ENCODE measurements at regions not wholly inside any gene's neighbourhood (a gene's known extent, or its start where the extent isn't known, plus 50 kb on each side); places are given as distances from the start of the nearest gene placed in this dataset.

- DNase-seq = no peak
Measured at GRCh38 chr16:9383281-9383680, 291.8 kb downstream of the HAPSTR1 start.

- DNase-seq = no peak
Measured at GRCh38 chr16:9384141-9384540, 292.7 kb downstream of the HAPSTR1 start.

- DNase-seq = no peak
Measured at GRCh38 chr16:9389543-9390207, 298.2 kb downstream of the HAPSTR1 start.

- DNase-seq = no peak
Measured at GRCh38 chr16:9392956-9393355, 301.5 kb downstream of the HAPSTR1 start.

- DNase-seq = no peak
Measured at GRCh38 chr16:9393591-9393990, 302.1 kb downstream of the HAPSTR1 start.

GRCh38 chr16:9395958-9396359 is 304.5 kb downstream of the HAPSTR1 start:
- DNase-seq = no peak

- no peak for DNase-seq
Measured at GRCh38 chr16:9399573-9399972, 308.1 kb downstream of the HAPSTR1 start.

GRCh38 chr16:9401173-9401572 is 309.7 kb downstream of the HAPSTR1 start:
- no peak for DNase-seq

- no peak for DNase-seq
Measured at GRCh38 chr16:9402293-9402860, 310.9 kb downstream of the HAPSTR1 start.

- no peak for DNase-seq
Measured at GRCh38 chr16:9404811-9405210, 313.4 kb downstream of the HAPSTR1 start.

GRCh38 chr16:9406038-9406712 is 314.7 kb downstream of the HAPSTR1 start:
- no peak for DNase-seq

GRCh38 chr16:9407206-9407758 is 315.8 kb downstream of the HAPSTR1 start:
- no peak for DNase-seq

- peak; percentile 65 for DNase-seq
Measured at GRCh38 chr16:9408297-9408878, 316.9 kb downstream of the HAPSTR1 start.

GRCh38 chr16:9409560-9410493 is 318.4 kb downstream of the HAPSTR1 start:
- DNase-seq = no peak

GRCh38 chr16:9411426-9411825 is 320.0 kb downstream of the HAPSTR1 start:
- no peak for DNase-seq

GRCh38 chr16:9412031-9412914 is 320.8 kb downstream of the HAPSTR1 start:
- DNase-seq = no peak

- DNase-seq = no peak
Measured at GRCh38 chr16:9412915-9413264, 321.4 kb downstream of the HAPSTR1 start.

- DNase-seq = no peak
Measured at GRCh38 chr16:9415545-9415944, 324.1 kb downstream of the HAPSTR1 start.

GRCh38 chr16:9417898-9418297 is 326.5 kb downstream of the HAPSTR1 start:
- no peak for DNase-seq

- no peak for DNase-seq
Measured at GRCh38 chr16:9419161-9419560, 327.7 kb downstream of the HAPSTR1 start.

GRCh38 chr16:9422762-9423513 is 331.5 kb downstream of the HAPSTR1 start:
- no peak for DNase-seq
